GM19193 (cell line): ENCODE measurements at regions not wholly inside any gene's neighbourhood (a gene's known extent, or its start where the extent isn't known, plus 50 kb on each side); places are given as distances from the start of the nearest gene placed in this dataset.

Experiments
- POLR2A ChIP-seq: IDR thresholded peaks from 4 replicates; pipeline ENCODE4 v1.6.1; 2011; ENCODE audit not compliant: insufficient read depth, insufficient read length; ENCODE audit errors: extremely low read depth

- no peak for TF ChIP-seq POLR2A
Measured at GRCh38 chr17:71068408-71068750, 899.0 kb downstream of the KCNJ2 start.

GRCh38 chr17:71071041-71071440, 901.7 kb downstream of the KCNJ2 start:
- no peak for TF ChIP-seq POLR2A

GRCh38 chr17:71071837-71072236, 902.5 kb downstream of the KCNJ2 start:
- no peak for TF ChIP-seq POLR2A

- TF ChIP-seq POLR2A: no peak
Measured at GRCh38 chr17:71080937-71081336, 911.6 kb downstream of the KCNJ2 start.

- no peak for TF ChIP-seq POLR2A
Measured at GRCh38 chr17:71081666-71082065, 912.3 kb downstream of the KCNJ2 start.

GRCh38 chr17:71084219-71084618, 914.9 kb downstream of the KCNJ2 start:
- no peak for TF ChIP-seq POLR2A

- TF ChIP-seq POLR2A: no peak
Measured at GRCh38 chr17:71084838-71085237, 915.5 kb downstream of the KCNJ2 start.

GRCh38 chr17:71085238-71086033, 916.1 kb downstream of the KCNJ2 start:
- TF ChIP-seq POLR2A: no peak

GRCh38 chr17:71089431-71089830, 920.1 kb downstream of the KCNJ2 start:
- no peak for TF ChIP-seq POLR2A

- TF ChIP-seq POLR2A: no peak
Measured at GRCh38 chr17:71098071-71098470, 928.7 kb downstream of the KCNJ2 start.

- TF ChIP-seq POLR2A: no peak
Measured at GRCh38 chr17:71099003-71099714, 929.8 kb downstream of the KCNJ2 start.

GRCh38 chr17:71102777-71103176, 933.4 kb downstream of the KCNJ2 start:
- no peak for TF ChIP-seq POLR2A

- no peak for TF ChIP-seq POLR2A
Measured at GRCh38 chr17:71104225-71104624, 934.9 kb downstream of the KCNJ2 start.

GRCh38 chr17:71107136-71107535, 937.8 kb downstream of the KCNJ2 start:
- TF ChIP-seq POLR2A: no peak

- TF ChIP-seq POLR2A: no peak
Measured at GRCh38 chr17:71109697-71110096, 940.4 kb downstream of the KCNJ2 start.

GRCh38 chr17:71110326-71110725, 941.0 kb downstream of the KCNJ2 start:
- no peak for TF ChIP-seq POLR2A
